GM21526 (cell line): ENCODE measurements at regions not wholly inside any gene's neighbourhood (a gene's known extent, or its start where the extent isn't known, plus 50 kb on each side); places are given as distances from the start of the nearest gene placed in this dataset.
A peak's percentile ranks its signal among the peaks of the same experiment; 100 is the strongest.

Experiments used
- ATAC-seq: cut with Tn5 transposase; IDR thresholded peaks from one replicate; pipeline ENCODE4 v1.9.1; 2021; ENCODE audit warnings: moderate library complexity; ENCODE audit not compliant: unreplicated experiment, low FRiP score

- no peak for ATAC-seq
These were observed 404.2 kb downstream of the KLF12 start for GRCh38 chr13:73730014-73730413.

GRCh38 chr13:73729046-73729445, 405.2 kb downstream of the KLF12 start:
- no peak for ATAC-seq

GRCh38 chr13:73722120-73722519, 412.1 kb downstream of the KLF12 start:
- no peak for ATAC-seq

GRCh38 chr13:73721571-73721970, 412.6 kb downstream of the KLF12 start:
- no peak for ATAC-seq

GRCh38 chr13:73720216-73720840, 413.9 kb downstream of the KLF12 start:
- no peak for ATAC-seq

GRCh38 chr13:73718246-73718645, 416.0 kb downstream of the KLF12 start:
- ATAC-seq = no peak

- no peak for ATAC-seq
These were observed 416.6 kb downstream of the KLF12 start for GRCh38 chr13:73717632-73718031.

GRCh38 chr13:73715911-73716510, 418.2 kb downstream of the KLF12 start:
- peak; percentile 69 for ATAC-seq

- ATAC-seq = peak; percentile 95
These were observed 418.9 kb downstream of the KLF12 start for GRCh38 chr13:73715114-73715910.

GRCh38 chr13:73714522-73714921, 419.7 kb downstream of the KLF12 start:
- no peak for ATAC-seq

GRCh38 chr13:73708393-73708985, 425.7 kb downstream of the KLF12 start:
- ATAC-seq = peak; percentile 95

- ATAC-seq = no peak
These were observed 429.6 kb downstream of the KLF12 start for GRCh38 chr13:73704587-73704986.

GRCh38 chr13:73703606-73704005, 430.6 kb downstream of the KLF12 start:
- ATAC-seq = no peak

- ATAC-seq = no peak
These were observed 431.7 kb downstream of the KLF12 start for GRCh38 chr13:73702419-73703071.

GRCh38 chr13:73701160-73701559, 433.0 kb downstream of the KLF12 start:
- no peak for ATAC-seq

GRCh38 chr13:73698859-73699258, 435.3 kb downstream of the KLF12 start:
- no peak for ATAC-seq

- ATAC-seq = no peak
These were observed 437.0 kb downstream of the KLF12 start for GRCh38 chr13:73697166-73697565.

- no peak for ATAC-seq
These were observed 437.5 kb downstream of the KLF12 start for GRCh38 chr13:73696713-73697112.

- no peak for ATAC-seq
These were observed 437.9 kb downstream of the KLF12 start for GRCh38 chr13:73696271-73696670.

GRCh38 chr13:73695325-73695724, 438.9 kb downstream of the KLF12 start:
- no peak for ATAC-seq

GRCh38 chr13:73693215-73693614, 441.0 kb downstream of the KLF12 start:
- ATAC-seq = no peak
